ENCODE measurements at regions not wholly inside any gene's neighbourhood (a gene's known extent, or its start where the extent isn't known, plus 50 kb on each side); places are given as distances from the start of the nearest gene placed in this dataset.

- in situ Hi-C loops (cut with HindIII; ENCODE audit: low sequenced_read_pairs) = no loop called here
- TF ChIP-seq CTCF (IDR thresholded peaks at IDR 0.05; ENCODE audit: low read depth, low read length, missing control alignments) = no peak
- H3K4me3 ChIP-seq (ENCODE audit: low read depth, low read length) = no peak overlapping the region
- DNase-seq (ENCODE audit: low read depth) = no peak
Measured at GRCh38 chrX:34999702-35000101, 57.1 kb downstream of the FAM47B start.

- H3K4me3 ChIP-seq (ENCODE audit: low read depth, low read length) = no peak overlapping the region
- DNase-seq (ENCODE audit: low read depth) = no peak
- no peak for TF ChIP-seq CTCF (IDR thresholded peaks at IDR 0.05; ENCODE audit: low read depth, low read length, missing control alignments)
- in situ Hi-C loops (cut with HindIII; ENCODE audit: low sequenced_read_pairs) = no loop called here
Measured at GRCh38 chrX:35006361-35006760, 63.8 kb downstream of the FAM47B start.

DNA sequence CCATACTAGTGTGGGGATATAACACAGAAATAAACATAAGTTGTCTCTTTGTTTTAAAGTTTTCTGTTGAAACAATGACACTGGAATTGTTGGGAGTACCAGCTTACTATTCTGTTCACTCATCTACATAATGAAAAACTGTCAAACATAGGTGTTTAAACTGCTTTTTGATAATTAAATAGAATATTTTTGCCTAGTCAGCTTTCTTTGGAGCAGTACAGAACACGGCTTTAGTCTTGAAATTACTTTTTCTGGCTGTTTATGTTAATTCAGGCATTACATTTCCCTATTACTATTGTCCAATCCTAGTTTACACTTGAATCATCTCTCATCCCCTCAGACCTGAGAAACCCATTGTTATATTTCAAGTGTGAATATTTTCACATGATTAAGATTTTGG is 73.0 kb downstream of the FAM47B start:
- no peak overlapping the region for H3K4me3 ChIP-seq (ENCODE audit: low read depth, low read length)
- no peak for DNase-seq (ENCODE audit: low read depth)
- no peak for TF ChIP-seq CTCF (IDR thresholded peaks at IDR 0.05; ENCODE audit: low read depth, low read length, missing control alignments)
- in situ Hi-C loops (cut with HindIII; ENCODE audit: low sequenced_read_pairs) = no loop called here

DNA sequence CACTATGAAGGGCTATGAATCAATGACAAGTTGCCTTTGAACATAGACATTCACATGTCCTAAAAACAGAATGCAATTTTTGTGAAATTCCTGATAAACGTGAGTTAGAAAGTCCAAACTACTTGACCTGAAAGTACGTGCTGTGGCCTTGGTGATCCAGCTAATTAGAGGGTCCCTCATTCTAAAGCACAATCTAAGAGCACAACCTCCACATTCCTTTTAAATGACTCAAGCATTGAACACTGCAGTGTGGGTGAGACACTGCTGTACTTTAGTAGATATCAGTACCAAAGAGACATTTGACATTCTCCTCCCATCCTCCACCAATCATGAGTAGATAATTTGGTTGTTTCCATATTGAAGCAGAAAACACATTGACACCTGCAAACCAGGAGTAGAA is 73.5 kb downstream of the FAM47B start:
- TF ChIP-seq CTCF (IDR thresholded peaks at IDR 0.05; ENCODE audit: low read depth, low read length, missing control alignments) = no peak
- DNase-seq (ENCODE audit: low read depth) = no peak
- H3K4me3 ChIP-seq (ENCODE audit: low read depth, low read length) = no peak overlapping the region
- in situ Hi-C loops (cut with HindIII; ENCODE audit: low sequenced_read_pairs) = no loop called here

DNA sequence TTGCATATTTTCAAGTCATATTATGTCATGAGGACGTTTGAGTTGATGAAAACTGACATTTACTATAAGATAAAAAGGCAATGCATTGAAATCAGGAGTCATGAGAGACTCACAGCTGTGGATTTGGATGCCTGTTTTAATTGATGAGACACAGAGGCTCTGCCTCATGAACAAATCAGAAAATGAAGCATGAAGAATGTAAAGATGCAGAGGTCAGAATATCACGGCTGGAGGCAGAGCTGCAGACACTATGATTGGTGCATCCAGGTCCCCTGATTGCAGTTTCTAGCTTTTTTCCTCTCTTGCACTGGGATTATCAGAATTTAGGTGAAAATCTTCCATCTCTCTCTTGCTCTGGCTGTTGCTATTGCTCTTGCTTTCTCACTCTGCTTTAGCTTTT is 74.7 kb downstream of the FAM47B start:
- H3K4me3 ChIP-seq (ENCODE audit: low read depth, low read length) = no peak overlapping the region
- no peak for DNase-seq (ENCODE audit: low read depth)
- TF ChIP-seq CTCF (IDR thresholded peaks at IDR 0.05; ENCODE audit: low read depth, low read length, missing control alignments) = no peak
- in situ Hi-C loops (cut with HindIII; ENCODE audit: low sequenced_read_pairs) = no loop called here

GRCh38 chrX:35023683-35024082 is 81.1 kb downstream of the FAM47B start:
- TF ChIP-seq CTCF (IDR thresholded peaks at IDR 0.05; ENCODE audit: low read depth, low read length, missing control alignments) = no peak
- in situ Hi-C loops (cut with HindIII; ENCODE audit: low sequenced_read_pairs) = no loop called here
- no peak for DNase-seq (ENCODE audit: low read depth)
- no peak overlapping the region for H3K4me3 ChIP-seq (ENCODE audit: low read depth, low read length)

GRCh38 chrX:35025820-35026219 is 83.2 kb downstream of the FAM47B start:
- no peak for DNase-seq (ENCODE audit: low read depth)
- no peak overlapping the region for H3K4me3 ChIP-seq (ENCODE audit: low read depth, low read length)
- TF ChIP-seq CTCF (IDR thresholded peaks at IDR 0.05; ENCODE audit: low read depth, low read length, missing control alignments) = no peak
- in situ Hi-C loops (cut with HindIII; ENCODE audit: low sequenced_read_pairs) = no loop called here
